Lung (tissue), 11 donors: ENCODE measurements at regions not wholly inside any gene's neighbourhood (a gene's known extent, or its start where the extent isn't known, plus 50 kb on each side); places are given as distances from the start of the nearest gene placed in this dataset.
"Not testable (repeated sequence)": the region's sequence is repeated elsewhere in the genome, so short reads cannot be mapped to it uniquely, and the experiment has no call there.

Source experiments
- ATAC-seq: fragments of 200-7000 bp; cut with Tn5 transposase; one replicate; pipeline ENCODE4 v1.9.1; 2020; ENCODE audit warnings: moderate number of reproducible peaks; ENCODE audit not compliant: insufficient read depth, low FRiP score
- DNase-seq, 3 donors: peaks; one replicate each; pipeline ENCODE4 v3.0.0-alpha.2; 2013 to 2017
- H3K27ac ChIP-seq, 2 donors: one replicate each; pipeline ENCODE4 v1.5.1; 2013; ENCODE audit warnings: mild to moderate bottlenecking in 2 of 2, moderate library complexity in 2 of 2, control low read depth in 1 of 2, inconsistent platforms in 1 of 2, low read depth in 1 of 2, low read length in 1 of 2
- H3K27me3 ChIP-seq, 3 donors: one replicate each; pipeline ENCODE4 v1.5.1; 2013; ENCODE audit warnings: low read length in 2 of 3; ENCODE audit not compliant: control insufficient read depth in 3 of 3, insufficient read depth in 3 of 3
- H3K36me3 ChIP-seq, 4 donors: one replicate each; pipeline ENCODE4 v1.5.1; 2013; ENCODE audit warnings: low read length in 4 of 4, mild to moderate bottlenecking in 1 of 4, moderate library complexity in 1 of 4; ENCODE audit not compliant: control insufficient read depth in 4 of 4, insufficient read depth in 4 of 4
- H3K4me1 ChIP-seq, 5 donors: one replicate each; pipeline ENCODE4 v1.5.1; 2013; ENCODE audit warnings: low read length in 5 of 5, mild to moderate bottlenecking in 2 of 5, moderate library complexity in 1 of 5; ENCODE audit not compliant: control insufficient read depth in 5 of 5, insufficient read depth in 5 of 5
- H3K4me3 ChIP-seq: one replicate; pipeline ENCODE4 v1.5.1; 2013; ENCODE audit warnings: mild to moderate bottlenecking, control low read depth, moderate library complexity
- H3K9ac ChIP-seq, 2 donors: one replicate each; pipeline ENCODE4 v1.5.1; 2013; ENCODE audit warnings: low read length in 2 of 2, control low read depth in 1 of 2; ENCODE audit not compliant: insufficient read depth in 1 of 2
- H3K9me3 ChIP-seq, 4 donors: one replicate each; pipeline ENCODE4 v1.5.1; 2013; ENCODE audit warnings: low read length in 3 of 4, mild to moderate bottlenecking in 1 of 4, moderate library complexity in 1 of 4; ENCODE audit not compliant: control insufficient read depth in 4 of 4, insufficient read depth in 3 of 4
- CTCF ChIP-seq: IDR thresholded peaks from 2 replicates; pipeline ENCODE4 v1.5.1; 2012; ENCODE audit warnings: mild to moderate bottlenecking; ENCODE audit errors: control extremely low read depth, extremely low read depth
- WGBS, 2 donors: extraction: QIAGEN DNeasy Blood & Tissue Kit; methylation state at CpG; one replicate each; pipeline ENCODE4 v1.1.7; 2013; 5-methylcytosine and 5-hydroxymethylcytosine counted together
- donor health status: control.
- donor health status: control.
- donor health status: Bipolar disorder and iron deficiency.
- donor health status: healthy.
- donor health status: DM: yes; HTN: yes; CAD: no.

DNA sequence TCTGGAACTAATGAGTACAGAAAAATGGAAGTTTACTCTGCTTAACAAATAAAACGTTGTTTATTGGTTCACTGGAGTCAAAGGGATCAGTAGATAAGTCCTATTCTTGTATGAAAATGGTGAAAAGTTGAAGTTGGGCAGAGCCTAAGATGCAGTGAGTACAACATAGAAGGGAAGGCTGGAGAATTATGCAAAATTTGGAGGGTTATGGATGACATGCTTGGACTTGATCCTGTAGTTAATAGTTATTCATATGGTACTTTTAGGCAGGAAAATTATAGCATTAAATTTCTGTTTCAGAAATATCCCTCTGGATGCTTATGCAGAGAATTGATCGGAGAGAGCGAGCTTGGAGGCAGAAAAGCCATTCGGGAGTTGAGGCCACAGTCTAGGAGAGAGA is 167.6 kb downstream of the KCNS3 start:
- H3K27ac ChIP-seq = no peak overlapping the region
- WGBS, 2 donors = 88 to 92% methylated on average over 4 of the region's 4 CpGs
- TF ChIP-seq CTCF = no peak
- no peaks in the 10 kb centered on the region for H3K36me3 ChIP-seq
- H3K4me3 ChIP-seq = no peak overlapping the region
- ATAC-seq = no peak
- peaks cover 0 to 6% (median 0%) of the 10 kb centered on the region in 5 donors for H3K4me1 ChIP-seq
- no peak overlapping the region for H3K9ac ChIP-seq
- DNase-seq = no peak
- H3K27me3 ChIP-seq = no peaks in the 10 kb centered on the region
- no peaks in the 10 kb centered on the region for H3K9me3 ChIP-seq

DNA sequence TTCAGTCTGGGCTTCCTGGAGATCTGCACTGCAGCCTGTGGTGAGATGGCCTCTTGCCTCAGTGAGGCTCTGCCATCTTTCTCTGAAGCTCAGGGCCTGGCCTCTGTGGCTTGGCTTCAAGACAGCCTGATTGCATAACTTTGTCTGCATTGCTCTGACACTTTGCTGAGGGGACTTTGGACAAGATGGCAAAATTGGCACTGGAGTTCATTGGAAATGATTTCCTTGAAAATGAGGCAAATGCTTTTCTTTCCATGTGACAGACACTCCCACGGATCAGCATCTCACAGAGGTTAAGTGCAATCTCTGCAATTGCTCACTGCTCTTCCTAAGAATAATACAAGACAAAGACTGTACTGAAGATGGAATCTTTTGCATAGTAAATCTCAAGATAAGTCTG is 166.8 kb downstream of the KCNS3 start:
- Histone ChIP-seq H3K4me3 (no peak overlapping the region), H3K9me3 (no peaks in the 10 kb centered on the region), H3K27ac (no peak overlapping the region), H3K9ac (no peak overlapping the region), H3K4me1 (peaks cover 0 to 6% (median 0%) of the 10 kb centered on the region in 5 donors), H3K36me3 (no peaks in the 10 kb centered on the region), H3K27me3 (no peaks in the 10 kb centered on the region)
- ATAC-seq = no peak
- WGBS, 2 donors = 63 to 73% methylated on average over 1 of the region's 1 CpG
- DNase-seq = peak in 1 of 3 donors; percentile 7
- no peak for TF ChIP-seq CTCF

DNA sequence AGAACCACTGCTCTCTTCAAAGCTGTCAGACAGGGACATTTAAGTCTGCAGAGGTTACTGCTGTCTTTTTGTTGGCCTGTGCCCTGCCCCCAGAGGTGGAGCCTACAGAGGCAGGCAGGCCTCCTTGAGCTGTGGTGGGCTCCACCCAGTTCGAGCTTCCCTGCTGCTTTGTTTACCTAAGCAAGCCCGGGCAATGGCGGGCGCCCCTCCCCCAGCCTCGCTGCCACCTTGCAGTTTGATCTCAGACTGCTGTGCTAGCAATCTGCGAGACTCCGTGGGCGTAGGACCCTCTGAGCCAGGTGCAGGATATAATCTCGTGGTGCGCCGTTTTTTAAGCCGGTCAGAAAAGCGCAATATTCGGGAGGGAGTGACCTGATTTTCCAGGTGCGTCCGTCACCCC is 138.9 kb downstream of the KCNS3 start:
- not testable (repeated sequence) for H3K27me3 ChIP-seq, H3K27ac ChIP-seq, DNase-seq, H3K36me3 ChIP-seq, H3K4me1 ChIP-seq, ATAC-seq, H3K9ac ChIP-seq, H3K4me3 ChIP-seq, H3K9me3 ChIP-seq
- 78 to 79% methylated on average over 16 of the region's 16 CpGs for WGBS, 2 donors

GRCh38 chr2:18009891-18010290 is 131.4 kb downstream of the KCNS3 start:
- H3K4me3 ChIP-seq = no peak overlapping the region
- H3K9ac ChIP-seq = no peak overlapping the region
- no peaks in the 10 kb centered on the region for H3K36me3 ChIP-seq
- H3K27ac ChIP-seq = no peak overlapping the region
- H3K4me1 ChIP-seq = peaks cover 0 to 7% (median 0%) of the 10 kb centered on the region in 5 donors
- no peaks in the 10 kb centered on the region for H3K27me3 ChIP-seq
- 85 to 87% methylated on average over 3 of the region's 3 CpGs for WGBS, 2 donors
- TF ChIP-seq CTCF = no peak
- no peak for ATAC-seq
- H3K9me3 ChIP-seq = no peaks in the 10 kb centered on the region
- DNase-seq = no peak
